ENCODE measurements at regions not wholly inside any gene's neighbourhood (a gene's known extent, or its start where the extent isn't known, plus 50 kb on each side); places are given as distances from the start of the nearest gene placed in this dataset.

GRCh38 chr11:15697437-15698236 lies 582.9 kb downstream of the INSC start:
- Histone ChIP-seq H3K4me2 (ENCODE audit: low read depth, low read length) (no peak overlapping the region), H3K27me3 (ENCODE audit: control insufficient read depth in 1 of 2, insufficient read depth in 2 of 2, low read length in 2 of 2) (peaks cover 0 to under 1% of the 10 kb centered on the region in 2 experiments; a peak in 1 of 5 replicates), H3K4me3 (replicated peaks in 1 of 3; ENCODE audit: insufficient read depth in 1 of 3, low read depth in 2 of 3, low read length in 3 of 3) (no peak overlapping the region), H3K79me2 (ENCODE audit: insufficient read depth, low read length) (no peaks in the 10 kb centered on the region), H2AFZ (ENCODE audit: low read length) (no peak overlapping the region), H3K27ac (ENCODE audit: extremely low read length, insufficient read depth, low read length) (no peak overlapping the region), H3K36me3 (replicated peaks in 1 of 2; ENCODE audit: control insufficient read depth in 1 of 2, insufficient read depth in 2 of 2, low read length in 2 of 2) (no peaks in the 10 kb centered on the region), H3K4me1 (ENCODE audit: insufficient read depth, low read length) (no peaks in the 10 kb centered on the region), H3K9ac (ENCODE audit: insufficient read depth, low read depth, low read length) (no peak overlapping the region), H3K9me3 (ENCODE audit: low read length) (no peaks in the 10 kb centered on the region), H4K20me1 (ENCODE audit: insufficient read depth, low read length) (no peaks in the 10 kb centered on the region)
- intact Hi-C loops (cut with micrococcal nuclease; ENCODE audit: unreplicated experiment), result no loop called here
- DNase-seq (ENCODE audit: low spot score), result no peak
- no peak for ATAC-seq
- BruUV-seq (replicated peaks), result no TSS peak
- in situ Hi-C loops (cut with HindIII; ENCODE audit: extremely low pct_ligation_motif_present, low pct_unique_long_range_greater_than_20kb), result no loop called here
- WGBS (ENCODE audit: low lambda C conversion rate), result 20% methylated on average over 2 of the region's 6 CpGs
- ChIA-PET CTCF (ENCODE audit: low intra/inter-chr PET ratio, low total read pairs) (no interaction called here), POLR2A (no interaction called here)
- TF ChIP-seq, protein P1, sequence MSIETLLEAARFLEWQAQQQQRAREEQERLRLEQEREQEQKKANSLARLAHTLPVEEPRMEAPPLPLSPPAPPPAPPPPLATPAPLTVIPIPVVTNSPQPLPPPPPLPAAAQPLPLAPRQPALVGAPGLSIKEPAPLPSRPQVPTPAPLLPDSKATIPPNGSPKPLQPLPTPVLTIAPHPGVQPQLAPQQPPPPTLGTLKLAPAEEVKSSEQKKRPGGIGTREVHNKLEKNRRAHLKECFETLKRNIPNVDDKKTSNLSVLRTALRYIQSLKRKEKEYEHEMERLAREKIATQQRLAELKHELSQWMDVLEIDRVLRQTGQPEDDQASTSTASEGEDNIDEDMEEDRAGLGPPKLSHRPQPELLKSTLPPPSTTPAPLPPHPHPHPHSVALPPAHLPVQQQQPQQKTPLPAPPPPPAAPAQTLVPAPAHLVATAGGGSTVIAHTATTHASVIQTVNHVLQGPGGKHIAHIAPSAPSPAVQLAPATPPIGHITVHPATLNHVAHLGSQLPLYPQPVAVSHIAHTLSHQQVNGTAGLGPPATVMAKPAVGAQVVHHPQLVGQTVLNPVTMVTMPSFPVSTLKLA (IDR thresholded peaks at IDR 0.05), result peak; percentile 38; the same call in 1 of the 2 replicates
- TF ChIP-seq POGZ (CRISPR knock-in tag; IDR thresholded peaks at IDR 0.05), result no peak
- no peak for FAIRE-seq

DNA sequence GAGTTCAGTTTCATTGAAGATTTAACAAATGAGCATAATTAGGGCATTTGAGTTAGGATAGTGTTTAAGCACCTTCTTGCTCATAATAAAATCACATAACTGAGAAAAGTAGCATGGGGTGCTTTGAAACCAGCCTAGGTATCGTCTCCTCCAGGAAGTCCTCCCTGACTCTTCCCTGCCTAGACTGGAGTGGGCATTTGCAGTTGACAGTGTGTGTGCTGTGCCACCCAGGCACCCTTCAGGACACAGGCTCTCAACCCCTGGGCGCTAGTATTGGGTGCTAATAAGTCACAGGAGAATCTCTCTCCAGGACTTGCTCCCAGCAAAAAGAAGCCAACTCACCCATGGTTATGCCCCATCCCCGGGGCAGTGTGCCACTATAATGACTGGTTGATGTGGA lies 584.1 kb downstream of the INSC start:
- Histone ChIP-seq H3K9ac (ENCODE audit: insufficient read depth, low read depth, low read length) (no peak overlapping the region), H3K27ac (ENCODE audit: extremely low read length, insufficient read depth, low read length) (no peak overlapping the region), H3K4me2 (ENCODE audit: low read depth, low read length) (no peak overlapping the region), H3K9me3 (ENCODE audit: low read length) (no peaks in the 10 kb centered on the region), H4K20me1 (ENCODE audit: insufficient read depth, low read length) (no peaks in the 10 kb centered on the region), H3K4me1 (ENCODE audit: insufficient read depth, low read length) (peaks cover 1% of the 10 kb centered on the region), H3K79me2 (ENCODE audit: insufficient read depth, low read length) (no peaks in the 10 kb centered on the region), H3K4me3 (replicated peaks in 1 of 3; ENCODE audit: insufficient read depth in 1 of 3, low read depth in 2 of 3, low read length in 3 of 3) (no peak overlapping the region), H2AFZ (ENCODE audit: low read length) (no peak overlapping the region), H3K27me3 (ENCODE audit: control insufficient read depth in 1 of 2, insufficient read depth in 2 of 2, low read length in 2 of 2) (peaks cover 0 to 3% of the 10 kb centered on the region in 2 experiments; a peak in 1 of 5 replicates), H3K36me3 (replicated peaks in 1 of 2; ENCODE audit: control insufficient read depth in 1 of 2, insufficient read depth in 2 of 2, low read length in 2 of 2) (no peaks in the 10 kb centered on the region)
- FAIRE-seq, result no peak
- ChIA-PET CTCF (ENCODE audit: low intra/inter-chr PET ratio, low total read pairs) (no interaction called here), POLR2A (no interaction called here)
- intact Hi-C loops (cut with micrococcal nuclease; ENCODE audit: unreplicated experiment), result no loop called here
- DNase-seq (ENCODE audit: low spot score), result no peak
- 0% methylated on average over 1 of the region's 3 CpGs for WGBS (ENCODE audit: low lambda C conversion rate)
- in situ Hi-C loops (cut with HindIII; ENCODE audit: extremely low pct_ligation_motif_present, low pct_unique_long_range_greater_than_20kb), result no loop called here
- TF ChIP-seq GABPB1 (CRISPR knock-in tag; IDR thresholded peaks at IDR 0.05) (no peak), ZNF550 (CRISPR knock-in tag; IDR thresholded peaks at IDR 0.05; ENCODE audit: borderline replicate concordance) (no peak), PLRG1 (conservative IDR thresholded peaks at IDR 0.05) (no peak), SIX4 (CRISPR knock-in tag; IDR thresholded peaks at IDR 0.05) (no peak), ZNF629 (CRISPR knock-in tag; conservative IDR thresholded peaks at IDR 0.05) (no peak), BRD4 (CRISPR knock-in tag; IDR thresholded peaks at IDR 0.05) (no peak), ZNF10 (CRISPR knock-in tag; IDR thresholded peaks at IDR 0.05; ENCODE audit: borderline replicate concordance, low read depth) (no peak), KLF16 (CRISPR knock-in tag; IDR thresholded peaks at IDR 0.05) (no peak)
- TF ChIP-seq, protein P2, sequence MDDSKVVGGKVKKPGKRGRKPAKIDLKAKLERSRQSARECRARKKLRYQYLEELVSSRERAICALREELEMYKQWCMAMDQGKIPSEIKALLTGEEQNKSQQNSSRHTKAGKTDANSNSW (CRISPR knock-in tag; IDR thresholded peaks at IDR 0.05; ENCODE audit: borderline replicate concordance), result no peak
- no TSS peak for BruUV-seq (replicated peaks)
- no peak for ATAC-seq
